ENCODE measurements at regions not wholly inside any gene's neighbourhood (a gene's known extent, or its start where the extent isn't known, plus 50 kb on each side); places are given as distances from the start of the nearest gene placed in this dataset.

- 38 to 41% methylated on average over 7 of the region's 7 CpGs for WGBS, 2 experiments (ENCODE audit: low coverage in 1 of 2, low lambda C conversion rate in 2 of 2, missing lambda C conversion rate in 2 of 2)
- H3K9me2 ChIP-seq (ENCODE audit: insufficient read depth) = no peaks in the 10 kb centered on the region
- H2AFZ ChIP-seq = no peak overlapping the region
- no peaks in the 10 kb centered on the region for H3K79me2 ChIP-seq (ENCODE audit: insufficient read depth)
- H3K4me3 ChIP-seq = no peak overlapping the region
- H3K4me2 ChIP-seq (ENCODE audit: unreplicated experiment) = no peak overlapping the region
- H3K36me3 ChIP-seq (ENCODE audit: low read depth) = no peaks in the 10 kb centered on the region
- DNase-seq = no peak
- H3K4me1 ChIP-seq (ENCODE audit: insufficient read depth) = no peaks in the 10 kb centered on the region
- in situ Hi-C loops (cut with MboI) = loop anchor here (25.0 kb wide), 1 partner anchor 178 kb away; no protein-coding TSS in a partner anchor
- no peaks in the 10 kb centered on the region for H3F3A ChIP-seq (ENCODE audit: insufficient read depth)
- no peaks in the 10 kb centered on the region for H3K9me3 ChIP-seq (ENCODE audit: low read depth)
- no peaks in the 10 kb centered on the region for H3K27me3 ChIP-seq (replicated peaks; ENCODE audit: insufficient read depth)
- no peak overlapping the region for H3K27ac ChIP-seq
- no peak overlapping the region for H3K9ac ChIP-seq
- no peaks in the 10 kb centered on the region for H4K20me1 ChIP-seq (ENCODE audit: insufficient read depth)
- TF ChIP-seq EZH2 (IDR thresholded peaks at IDR 0.05; ENCODE audit: insufficient read depth, poor library complexity, severe bottlenecking) = no peak
- TF ChIP-seq EZH2phosphoT487 (IDR thresholded peaks at IDR 0.05; ENCODE audit: insufficient read depth, low read depth) = no peak
These were observed 335.6 kb downstream of the PIK3C3 start for GRCh38 chr18:42290318-42291307.

- Histone ChIP-seq H3K9ac (no peak overlapping the region), H3K4me1 (ENCODE audit: insufficient read depth) (no peaks in the 10 kb centered on the region), H3F3A (ENCODE audit: insufficient read depth) (no peaks in the 10 kb centered on the region), H4K20me1 (ENCODE audit: insufficient read depth) (no peaks in the 10 kb centered on the region), H3K27ac (no peak overlapping the region), H3K27me3 (replicated peaks; ENCODE audit: insufficient read depth) (no peaks in the 10 kb centered on the region), H3K9me3 (ENCODE audit: low read depth) (no peaks in the 10 kb centered on the region), H3K4me2 (ENCODE audit: unreplicated experiment) (no peak overlapping the region), H3K79me2 (ENCODE audit: insufficient read depth) (no peaks in the 10 kb centered on the region), H2AFZ (no peak overlapping the region), H3K9me2 (ENCODE audit: insufficient read depth) (no peaks in the 10 kb centered on the region), H3K4me3 (no peak overlapping the region), H3K36me3 (ENCODE audit: low read depth) (no peaks in the 10 kb centered on the region)
- TF ChIP-seq EZH2 (IDR thresholded peaks at IDR 0.05; ENCODE audit: insufficient read depth, poor library complexity, severe bottlenecking) (no peak), EZH2phosphoT487 (IDR thresholded peaks at IDR 0.05; ENCODE audit: insufficient read depth, low read depth) (no peak)
- no peak for DNase-seq
- in situ Hi-C loops (cut with MboI) = loop anchor here (25.0 kb wide), 1 partner anchor 180 kb away; no protein-coding TSS in a partner anchor
- 45% methylated on average over 2 of the region's 2 CpGs for WGBS, 2 experiments (ENCODE audit: low coverage in 1 of 2, low lambda C conversion rate in 2 of 2, missing lambda C conversion rate in 2 of 2)
These were observed 337.6 kb downstream of the PIK3C3 start for GRCh38 chr18:42292654-42293053.

GRCh38 chr18:42296192-42296591, 341.2 kb downstream of the PIK3C3 start:
- Histone ChIP-seq H3K27ac (no peak overlapping the region), H3K9me3 (ENCODE audit: low read depth) (no peaks in the 10 kb centered on the region), H3K79me2 (ENCODE audit: insufficient read depth) (no peaks in the 10 kb centered on the region), H3K4me1 (ENCODE audit: insufficient read depth) (no peaks in the 10 kb centered on the region), H3K4me2 (ENCODE audit: unreplicated experiment) (no peak overlapping the region), H3F3A (ENCODE audit: insufficient read depth) (no peaks in the 10 kb centered on the region), H3K9me2 (ENCODE audit: insufficient read depth) (no peaks in the 10 kb centered on the region), H3K27me3 (replicated peaks; ENCODE audit: insufficient read depth) (0 out of 2 replicates have a peak, but pooled peaks cover 3% of the 10 kb centered on the region), H3K4me3 (no peak overlapping the region), H4K20me1 (ENCODE audit: insufficient read depth) (no peaks in the 10 kb centered on the region), H3K9ac (no peak overlapping the region), H3K36me3 (ENCODE audit: low read depth) (no peaks in the 10 kb centered on the region), H2AFZ (no peak overlapping the region)
- 84 to 100% methylated on average over 1 of the region's 1 CpG for WGBS, 2 experiments (ENCODE audit: low coverage in 1 of 2, low lambda C conversion rate in 2 of 2, missing lambda C conversion rate in 2 of 2)
- DNase-seq = no peak
- TF ChIP-seq EZH2phosphoT487 (IDR thresholded peaks at IDR 0.05; ENCODE audit: insufficient read depth, low read depth) (no peak), EZH2 (IDR thresholded peaks at IDR 0.05; ENCODE audit: insufficient read depth, poor library complexity, severe bottlenecking) (no peak)
- in situ Hi-C loops (cut with MboI) = loop anchor here (25.0 kb wide), 1 partner anchor 184 kb away; no protein-coding TSS in a partner anchor

- H2AFZ ChIP-seq = no peak overlapping the region
- in situ Hi-C loops (cut with MboI) = loop anchor here (25.0 kb wide), 1 partner anchor 184 kb away; no protein-coding TSS in a partner anchor
- peak; percentile 51 for DNase-seq
These were observed 341.7 kb downstream of the PIK3C3 start for GRCh38 chr18:42296723-42297122.

More at GRCh38 chr18:42296723-42297122, 341.7 kb downstream of the PIK3C3 start:
- H3K79me2 ChIP-seq (ENCODE audit: insufficient read depth) = no peaks in the 10 kb centered on the region
- no peak overlapping the region for H3K27ac ChIP-seq
- H3K4me1 ChIP-seq (ENCODE audit: insufficient read depth) = no peaks in the 10 kb centered on the region
- no peak for TF ChIP-seq EZH2phosphoT487 (IDR thresholded peaks at IDR 0.05; ENCODE audit: insufficient read depth, low read depth)
- TF ChIP-seq EZH2 (IDR thresholded peaks at IDR 0.05; ENCODE audit: insufficient read depth, poor library complexity, severe bottlenecking) = no peak
- H3K9me3 ChIP-seq (ENCODE audit: low read depth) = no peaks in the 10 kb centered on the region
- no peaks in the 10 kb centered on the region for H3F3A ChIP-seq (ENCODE audit: insufficient read depth)
- 0 out of 2 replicates have a peak, but pooled peaks cover 3% of the 10 kb centered on the region for H3K27me3 ChIP-seq (replicated peaks; ENCODE audit: insufficient read depth)
- H3K4me3 ChIP-seq = no peak overlapping the region
- H3K36me3 ChIP-seq (ENCODE audit: low read depth) = no peaks in the 10 kb centered on the region
- H4K20me1 ChIP-seq (ENCODE audit: insufficient read depth) = no peaks in the 10 kb centered on the region
- no peaks in the 10 kb centered on the region for H3K9me2 ChIP-seq (ENCODE audit: insufficient read depth)
- H3K9ac ChIP-seq = no peak overlapping the region
- H3K4me2 ChIP-seq (ENCODE audit: unreplicated experiment) = no peak overlapping the region
